ENCODE measurements at regions not wholly inside any gene's neighbourhood (a gene's known extent, or its start where the extent isn't known, plus 50 kb on each side); places are given as distances from the start of the nearest gene placed in this dataset.

GRCh38 chr3:70582803-70583202, 270.4 kb upstream of the MDFIC2 start:
- POLR2A ChIA-PET, result no interaction called here
- DNase-seq (ENCODE audit: unreplicated experiment), result no peak
- Mint-ChIP-seq H3K27ac (ENCODE audit: low read depth, unreplicated experiment) (no peak overlapping the region), H3K36me3 (ENCODE audit: insufficient read depth, unreplicated experiment) (no peaks in the 10 kb centered on the region), H3K9me3 (ENCODE audit: unreplicated experiment) (no peaks in the 10 kb centered on the region), H3K4me1 (ENCODE audit: insufficient read depth, unreplicated experiment) (no peaks in the 10 kb centered on the region), H3K4me3 (ENCODE audit: unreplicated experiment) (no peak overlapping the region), H3K27me3 (ENCODE audit: insufficient read depth, unreplicated experiment) (peaks cover 79% of the 10 kb centered on the region)
- CTCF ChIA-PET, result interaction anchor here (0.6 kb wide), 1 partner anchor 1067 kb away, joined by 4 read pairs; no protein-coding TSS in a partner anchor
- intact Hi-C loops (cut with micrococcal nuclease), result no loop called here
- TF ChIP-seq CTCF (IDR thresholded peaks at IDR 0.05; ENCODE audit: unreplicated experiment), result no peak
- no TSS peak for BruUV-seq (replicated peaks)

GRCh38 chr3:70580021-70580420, 267.6 kb upstream of the MDFIC2 start:
- H3K9me3 Mint-ChIP-seq (ENCODE audit: unreplicated experiment), result no peaks in the 10 kb centered on the region
- H3K27me3 Mint-ChIP-seq (ENCODE audit: insufficient read depth, unreplicated experiment), result peaks cover 87% of the 10 kb centered on the region
- H3K36me3 Mint-ChIP-seq (ENCODE audit: insufficient read depth, unreplicated experiment), result no peaks in the 10 kb centered on the region
- no peak overlapping the region for H3K4me3 Mint-ChIP-seq (ENCODE audit: unreplicated experiment)
- no peak for DNase-seq (ENCODE audit: unreplicated experiment)
- intact Hi-C loops (cut with micrococcal nuclease), result no loop called here
- BruUV-seq (replicated peaks), result no TSS peak
- no peak for TF ChIP-seq CTCF (IDR thresholded peaks at IDR 0.05; ENCODE audit: unreplicated experiment)
- ChIA-PET POLR2A (no interaction called here), CTCF (no interaction called here)
- no peak overlapping the region for H3K27ac Mint-ChIP-seq (ENCODE audit: low read depth, unreplicated experiment)
- no peaks in the 10 kb centered on the region for H3K4me1 Mint-ChIP-seq (ENCODE audit: insufficient read depth, unreplicated experiment)

GRCh38 chr3:70571696-70572095, 259.3 kb upstream of the MDFIC2 start:
- Mint-ChIP-seq H3K4me1 (ENCODE audit: insufficient read depth, unreplicated experiment) (no peaks in the 10 kb centered on the region), H3K36me3 (ENCODE audit: insufficient read depth, unreplicated experiment) (no peaks in the 10 kb centered on the region), H3K27ac (ENCODE audit: low read depth, unreplicated experiment) (no peak overlapping the region), H3K9me3 (ENCODE audit: unreplicated experiment) (no peaks in the 10 kb centered on the region), H3K27me3 (ENCODE audit: insufficient read depth, unreplicated experiment) (peaks cover 85% of the 10 kb centered on the region), H3K4me3 (ENCODE audit: unreplicated experiment) (no peak overlapping the region)
- TF ChIP-seq CTCF (IDR thresholded peaks at IDR 0.05; ENCODE audit: unreplicated experiment), result no peak
- no peak for DNase-seq (ENCODE audit: unreplicated experiment)
- no TSS peak for BruUV-seq (replicated peaks)
- intact Hi-C loops (cut with micrococcal nuclease), result no loop called here
- POLR2A ChIA-PET, result no interaction called here
- CTCF ChIA-PET, result no interaction called here

GRCh38 chr3:70570584-70570983, 258.1 kb upstream of the MDFIC2 start:
- Mint-ChIP-seq H3K27me3 (ENCODE audit: insufficient read depth, unreplicated experiment) (peaks cover 85% of the 10 kb centered on the region), H3K4me3 (ENCODE audit: unreplicated experiment) (no peak overlapping the region), H3K9me3 (ENCODE audit: unreplicated experiment) (no peaks in the 10 kb centered on the region), H3K4me1 (ENCODE audit: insufficient read depth, unreplicated experiment) (no peaks in the 10 kb centered on the region), H3K36me3 (ENCODE audit: insufficient read depth, unreplicated experiment) (no peaks in the 10 kb centered on the region), H3K27ac (ENCODE audit: low read depth, unreplicated experiment) (no peak overlapping the region)
- TF ChIP-seq CTCF (IDR thresholded peaks at IDR 0.05; ENCODE audit: unreplicated experiment), result no peak
- intact Hi-C loops (cut with micrococcal nuclease), result no loop called here
- BruUV-seq (replicated peaks), result no TSS peak
- POLR2A ChIA-PET, result no interaction called here
- no peak for DNase-seq (ENCODE audit: unreplicated experiment)
- CTCF ChIA-PET, result no interaction called here
